SKM-1 (cell line): ENCODE measurements at regions not wholly inside any gene's neighbourhood (a gene's known extent, or its start where the extent isn't known, plus 50 kb on each side); places are given as distances from the start of the nearest gene placed in this dataset.
"Not testable (repeated sequence)": the region's sequence is repeated elsewhere in the genome, so short reads cannot be mapped to it uniquely, and the experiment has no call there.

Experiments
- DNase-seq: peaks from one replicate; lab custom pipeline; 2025; ENCODE audit not compliant: unreplicated experiment; lab: John Stamatoyannopoulos, UW

DNA sequence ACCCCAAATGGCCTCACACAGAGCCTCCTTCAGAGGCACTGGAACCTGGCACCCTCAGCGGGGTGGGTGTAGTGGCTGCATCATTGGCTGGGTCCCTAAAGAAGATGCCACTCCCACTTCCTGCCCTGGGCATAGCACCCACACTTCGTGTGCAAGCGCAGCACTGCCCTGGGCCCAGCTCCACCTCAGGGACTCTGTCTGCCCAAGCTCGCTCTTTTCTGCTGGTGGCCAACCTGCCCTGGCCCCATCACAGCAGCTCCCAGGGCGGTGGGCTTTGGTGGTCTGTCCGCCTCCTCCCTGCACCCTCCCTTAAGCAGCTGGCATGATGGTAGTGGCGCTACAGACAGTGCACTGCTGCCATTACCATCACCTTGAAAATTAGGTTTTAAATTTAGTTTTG is 829.3 kb upstream of the BRINP3 start:
- no peak for DNase-seq

DNA sequence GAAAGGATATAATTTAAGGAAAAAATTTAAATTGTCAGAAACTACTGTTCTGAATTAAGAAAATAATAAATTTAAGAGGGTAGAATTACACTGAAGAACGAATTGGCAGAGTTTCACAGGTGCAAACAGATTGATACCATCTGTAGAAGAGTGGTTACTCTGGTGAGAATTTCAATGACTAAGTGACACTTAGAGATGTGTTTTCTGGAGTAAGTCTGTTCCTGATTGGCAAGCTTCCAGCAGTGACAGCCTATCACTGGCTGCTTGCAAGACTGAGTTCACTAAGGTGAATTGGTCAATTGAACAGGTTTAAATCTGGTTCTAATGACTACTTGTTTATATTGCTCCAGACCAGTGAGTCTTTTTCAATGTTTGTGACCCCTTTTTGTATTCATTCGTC is 838.2 kb upstream of the RGS18 start:
- DNase-seq: no peak

DNA sequence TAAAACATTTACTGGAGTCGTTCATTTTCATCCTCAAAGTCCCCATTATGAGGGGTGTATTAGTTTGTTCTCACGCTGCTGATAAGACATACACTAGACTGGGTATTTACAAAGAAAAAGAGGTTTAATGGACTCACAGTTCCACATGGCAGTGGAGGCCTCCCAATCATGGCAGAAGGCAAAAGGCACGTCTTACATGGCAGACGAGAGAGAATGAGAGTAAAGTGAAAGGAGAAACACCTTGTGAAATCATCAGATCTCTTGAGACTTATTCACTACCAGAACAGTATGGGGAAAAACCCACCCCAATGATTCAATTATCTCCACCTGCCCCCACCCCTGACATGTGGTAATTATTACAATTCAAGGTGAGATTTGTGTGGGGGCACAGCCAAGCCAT is 830.4 kb upstream of the RGS18 start:
- DNase-seq: no peak

DNA sequence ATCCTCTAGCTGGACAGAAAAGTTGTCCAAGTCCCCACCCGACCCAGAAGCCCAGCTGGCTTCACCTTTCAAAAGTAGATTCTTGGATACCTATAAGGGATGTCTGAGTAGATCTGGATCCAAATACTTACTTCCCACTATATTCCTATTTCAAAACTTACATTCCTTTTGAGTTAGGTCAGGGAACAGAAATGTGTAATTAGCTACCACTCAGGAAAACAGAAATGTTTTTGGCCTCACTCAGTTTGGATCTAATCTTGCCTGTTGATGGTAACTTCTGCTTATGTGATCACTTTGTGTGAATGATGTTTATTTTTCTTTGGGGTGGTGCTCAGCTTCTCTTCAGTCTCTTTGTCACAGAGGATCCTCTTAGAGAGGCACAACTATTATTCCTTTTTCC is 814.4 kb upstream of the RGS18 start:
- no peak for DNase-seq

DNA sequence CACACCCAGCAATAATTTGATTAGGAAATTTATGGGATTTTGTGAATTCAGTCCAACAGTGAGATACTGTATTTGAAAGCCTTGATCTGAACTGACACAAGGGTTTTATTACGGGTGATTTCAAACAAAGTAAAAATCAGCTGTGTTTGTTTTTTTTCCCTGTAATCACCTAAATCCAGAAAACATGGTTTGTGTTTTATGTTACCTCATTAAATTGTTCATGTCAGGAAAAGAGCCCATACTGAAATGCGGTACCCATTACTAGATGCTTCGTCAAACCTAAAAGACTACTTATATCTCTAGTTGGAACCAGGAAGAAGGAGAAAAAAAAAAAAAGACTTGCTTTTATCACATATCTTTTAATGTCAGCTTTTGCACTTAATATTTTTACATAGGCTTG is 811.9 kb upstream of the RGS18 start:
- DNase-seq: no peak

DNA sequence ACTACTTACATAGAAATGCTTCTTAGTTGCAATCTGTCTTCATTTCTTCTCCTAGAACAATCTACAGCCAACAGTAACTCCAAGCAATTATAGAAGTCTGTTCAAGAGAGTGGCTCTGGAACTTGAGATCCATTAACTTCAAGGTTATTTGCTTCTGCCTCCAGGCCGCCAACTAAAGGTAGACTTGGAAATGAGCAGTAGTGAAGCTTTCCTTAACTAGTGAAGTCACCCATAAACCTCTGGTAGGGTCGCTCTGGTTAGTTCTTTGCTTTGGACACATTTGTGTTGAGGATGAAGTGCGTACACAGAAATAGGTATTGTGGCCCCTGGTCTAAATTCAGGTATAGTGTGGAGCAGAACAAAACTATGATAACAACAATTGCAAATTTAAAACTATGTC is 809.9 kb upstream of the RGS18 start:
- no peak for DNase-seq

DNA sequence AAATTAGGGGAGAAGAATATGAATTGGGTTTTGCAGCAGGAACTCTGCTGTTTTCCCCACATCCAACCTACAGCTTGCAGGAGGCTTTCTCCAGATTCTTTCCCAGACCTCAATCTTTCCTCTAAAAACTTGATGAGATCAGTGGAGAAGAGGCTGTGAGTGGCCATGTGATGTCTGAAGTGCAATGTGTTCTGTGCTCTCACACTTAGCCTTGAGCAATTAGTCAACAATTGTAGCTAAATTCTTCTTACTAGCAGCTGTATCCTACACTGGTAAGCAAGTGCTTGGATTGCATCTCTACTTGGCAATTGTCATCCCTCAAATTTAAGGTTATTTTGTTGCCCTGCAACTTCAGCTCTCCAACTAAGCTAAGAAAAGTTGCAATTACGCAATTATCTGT is 807.3 kb upstream of the RGS18 start:
- DNase-seq: no peak

DNA sequence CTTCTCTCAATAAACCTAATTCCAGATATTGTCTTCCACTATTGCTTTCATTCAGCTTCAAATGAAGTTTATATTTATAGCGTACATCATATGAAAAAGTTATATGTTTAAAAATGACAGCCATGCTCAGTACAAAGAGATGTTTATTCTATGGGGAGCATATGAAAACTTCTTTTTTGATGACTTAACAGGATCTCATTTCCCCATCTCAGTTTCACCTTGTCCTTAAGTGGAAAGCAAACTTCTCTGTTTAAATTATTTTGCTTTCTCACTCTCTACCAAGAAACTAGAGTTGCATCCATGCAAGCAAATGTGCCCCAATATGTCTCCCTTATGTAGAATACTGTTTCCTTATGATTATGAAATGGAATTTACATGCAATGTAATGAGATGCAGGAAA is 799.5 kb upstream of the RGS18 start:
- no peak for DNase-seq

DNA sequence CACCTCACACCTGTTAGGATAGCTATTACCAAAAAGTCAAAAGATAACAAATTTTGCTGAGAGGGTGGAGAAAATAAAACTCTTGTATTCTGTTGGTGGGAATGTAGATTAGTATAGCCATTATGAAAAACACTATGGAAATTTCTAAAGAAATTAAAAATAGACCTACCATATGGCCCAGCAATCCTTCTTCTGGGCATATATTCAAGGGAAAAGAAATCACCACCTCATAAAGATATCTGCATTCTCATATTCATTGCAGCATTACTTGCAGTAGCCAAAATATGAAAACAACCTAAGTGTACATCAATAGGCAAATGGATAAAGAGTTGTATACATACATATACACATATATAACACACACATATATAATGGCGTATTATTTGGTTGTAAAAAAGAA is 791.6 kb upstream of the RGS18 start:
- no peak for DNase-seq

DNA sequence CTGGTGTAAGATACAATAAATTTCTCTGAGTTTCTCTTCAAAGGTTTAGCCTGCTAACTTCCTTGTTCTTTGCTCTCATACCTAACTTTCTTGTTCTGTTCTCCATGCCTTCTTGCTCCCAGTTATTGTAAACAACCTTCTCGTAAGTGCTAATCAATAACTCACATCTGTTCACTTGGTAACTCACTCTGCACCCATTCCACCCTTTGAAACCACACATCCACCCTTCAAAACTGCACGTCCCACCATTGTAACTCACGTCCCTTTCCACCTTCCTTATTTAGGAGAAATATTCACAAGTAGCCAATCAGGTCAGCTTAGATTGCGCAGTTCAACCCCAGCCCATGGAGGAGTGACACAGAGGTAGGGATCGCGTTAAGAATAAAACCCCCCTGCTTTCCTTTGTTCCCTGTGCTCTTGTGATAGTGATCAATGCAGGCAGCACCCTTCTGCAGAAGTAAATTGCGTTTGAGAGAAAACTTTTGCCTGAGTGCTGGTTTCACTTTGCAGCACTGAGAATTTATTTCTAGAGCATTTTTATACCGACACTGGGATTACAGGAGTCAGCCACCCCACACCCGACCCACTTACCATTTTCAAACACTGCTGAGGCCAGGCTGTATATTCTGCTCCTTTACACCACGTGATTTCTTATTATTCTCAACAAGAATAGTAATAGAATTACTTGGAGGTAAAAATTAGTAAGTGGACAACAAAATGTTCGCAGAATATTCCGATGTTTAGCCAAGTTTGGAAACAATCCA is 789.2 kb upstream of the RGS18 start:
- DNase-seq: no peak

DNA sequence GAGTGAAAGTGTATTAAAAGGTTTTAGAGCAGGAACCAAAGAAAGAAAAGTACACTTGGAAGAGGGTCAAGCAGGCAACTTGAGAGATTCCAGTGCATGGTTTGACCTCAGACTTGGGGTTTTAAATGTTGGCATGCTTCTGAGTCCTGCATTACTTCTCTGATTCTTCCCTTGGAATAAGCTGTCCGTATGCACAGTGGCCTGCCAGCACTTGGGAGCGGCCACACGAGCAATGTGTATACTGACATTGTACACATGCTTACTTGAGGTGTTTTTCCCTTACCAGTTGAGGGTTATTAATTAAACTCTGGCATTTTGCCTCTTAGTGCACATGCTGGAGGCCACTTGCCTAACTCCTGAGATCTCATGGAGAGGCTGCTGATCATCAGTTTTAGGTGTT is 786.6 kb upstream of the RGS18 start:
- no peak for DNase-seq

DNA sequence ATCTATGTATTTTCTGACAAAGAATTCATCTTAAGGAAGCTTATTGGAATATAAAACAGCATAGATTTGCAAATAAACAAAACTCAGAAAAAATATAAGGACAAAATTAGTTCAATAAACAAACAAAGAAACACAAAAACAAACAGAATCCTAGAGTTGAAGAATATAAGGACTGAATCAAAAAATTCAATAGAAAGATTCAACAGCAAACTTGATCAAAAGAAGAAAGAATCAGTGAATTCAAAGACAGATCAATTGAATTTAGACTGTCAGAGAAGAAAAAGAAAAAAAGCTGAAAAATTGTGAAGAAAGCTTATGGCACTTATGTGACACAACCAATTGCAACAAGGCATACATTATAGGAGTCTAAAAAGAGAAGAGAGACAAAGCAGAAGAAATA is 770.0 kb upstream of the RGS18 start:
- no peak for DNase-seq

DNA sequence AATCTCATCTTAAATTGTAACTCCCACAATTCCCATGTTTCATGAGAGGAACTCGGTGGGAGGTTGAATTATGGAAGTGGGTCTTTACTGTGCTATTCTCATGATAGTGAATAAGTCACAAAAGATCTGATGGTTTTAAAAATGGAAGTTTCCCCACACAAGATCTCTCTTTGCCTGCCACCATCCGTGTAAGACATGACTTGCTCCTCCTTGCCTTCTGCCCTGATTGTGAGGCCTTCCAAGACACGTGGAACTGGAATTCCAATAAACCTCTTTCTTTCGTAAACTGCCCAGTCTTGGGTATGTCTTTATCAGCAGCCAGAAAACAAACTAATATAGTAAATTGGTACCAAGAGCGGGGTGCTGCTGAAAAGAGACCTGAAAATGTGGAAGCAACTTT is 761.6 kb upstream of the RGS18 start:
- DNase-seq: no peak

DNA sequence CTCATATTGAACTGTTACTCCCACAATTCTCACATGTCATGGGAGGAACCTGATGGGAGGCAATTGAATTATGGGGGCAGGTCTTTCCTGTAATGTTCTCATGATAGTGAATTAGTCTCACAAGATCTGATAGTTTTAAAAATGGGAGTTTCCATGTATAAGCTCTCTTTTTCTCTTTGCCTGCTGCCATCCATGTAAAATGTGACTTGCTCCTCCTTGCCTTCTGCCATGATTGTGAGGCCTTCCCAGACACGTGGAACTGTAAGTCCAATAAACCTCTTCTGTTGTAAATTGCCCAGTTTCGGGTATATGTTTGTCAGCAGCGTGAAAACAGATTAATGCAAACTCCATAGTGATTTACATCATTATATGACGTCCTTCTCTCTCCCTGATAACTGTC is 759.7 kb upstream of the RGS18 start:
- no peak for DNase-seq

DNA sequence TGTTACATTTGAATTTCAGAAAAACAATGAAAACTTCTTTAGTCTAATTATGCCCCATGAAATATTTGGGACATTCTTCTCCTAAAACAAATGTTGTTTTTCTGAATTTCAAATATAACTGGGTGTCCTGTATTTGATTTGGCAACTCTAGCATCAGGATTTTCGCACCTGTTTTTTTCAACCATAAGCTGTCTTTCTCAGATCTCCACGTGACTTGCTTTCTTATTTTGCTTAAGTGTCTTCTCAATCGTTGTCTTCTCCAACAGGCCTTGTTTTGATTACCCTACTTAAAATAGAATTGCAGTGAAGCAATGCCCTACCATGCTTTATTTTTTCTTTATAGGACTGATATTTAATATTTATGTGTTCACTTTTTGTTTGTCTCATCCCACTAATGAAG is 752.8 kb upstream of the RGS18 start:
- DNase-seq: no peak

DNA sequence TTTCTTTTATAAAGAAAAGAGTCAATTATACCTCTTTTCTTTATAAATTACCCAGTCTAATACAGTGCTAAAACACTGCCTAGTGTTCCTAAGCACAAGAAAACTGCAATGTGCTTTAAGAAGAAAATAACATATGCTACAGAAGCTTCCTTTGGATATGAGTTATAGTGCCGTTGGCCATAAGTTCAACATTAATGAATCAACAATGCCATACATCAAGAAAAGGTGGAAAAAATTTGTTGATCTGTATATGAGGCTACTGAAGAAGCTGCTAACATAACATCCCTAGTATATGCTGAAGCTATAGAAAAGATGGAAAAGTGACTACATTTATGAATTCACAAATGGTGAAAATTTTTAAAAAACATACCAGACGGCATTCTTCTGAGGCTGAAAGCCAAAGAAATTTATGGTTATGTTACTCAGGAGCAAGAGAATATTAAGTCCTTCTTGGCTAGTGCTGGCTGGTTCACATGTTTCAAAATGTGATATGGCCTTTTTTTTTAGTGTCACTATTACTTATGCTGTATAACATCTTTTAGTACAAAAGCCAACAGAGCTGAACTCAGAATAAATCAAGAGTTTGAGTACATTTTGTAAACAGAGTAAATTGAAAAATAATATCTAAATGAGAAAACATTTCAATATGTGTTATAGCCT is 743.2 kb upstream of the RGS18 start:
- no peak for DNase-seq

DNA sequence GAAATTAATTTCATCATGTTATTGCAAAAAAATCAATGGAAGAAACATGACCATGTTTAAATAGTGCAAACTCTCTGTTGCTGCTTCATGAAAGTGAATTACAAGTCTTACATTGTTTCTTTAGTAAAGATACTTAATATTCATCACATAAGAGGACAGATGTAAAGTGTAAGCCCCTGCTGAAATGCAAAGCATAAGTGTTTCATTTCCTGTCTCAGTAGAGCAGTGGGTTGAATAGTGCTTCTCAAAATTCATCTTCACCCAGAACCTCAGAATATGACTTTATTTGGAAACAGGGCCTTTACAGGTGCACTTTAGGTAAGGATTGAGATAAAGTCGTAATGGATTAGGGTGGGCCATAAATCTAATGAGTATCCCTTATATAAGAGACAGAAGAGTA is 738.4 kb upstream of the RGS18 start:
- DNase-seq: no peak

DNA sequence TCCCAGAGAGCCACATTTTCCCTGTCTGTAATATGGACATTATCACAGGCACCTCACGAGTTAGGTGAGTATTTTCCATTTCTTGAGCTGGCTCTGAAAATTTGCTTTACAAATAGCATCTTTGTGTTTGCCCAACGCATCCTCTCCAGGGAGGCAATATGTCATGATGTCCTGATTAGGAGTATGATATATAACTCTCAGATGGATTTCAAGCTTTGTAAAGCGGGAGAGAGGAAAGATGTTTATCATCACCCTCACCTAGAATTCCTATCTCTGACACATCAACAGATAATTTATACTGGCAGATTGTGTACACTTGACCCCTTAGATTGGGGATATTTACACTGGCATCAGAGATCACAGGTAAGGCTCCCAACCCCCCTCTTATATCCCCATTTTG is 730.7 kb upstream of the RGS18 start:
- no peak for DNase-seq

DNA sequence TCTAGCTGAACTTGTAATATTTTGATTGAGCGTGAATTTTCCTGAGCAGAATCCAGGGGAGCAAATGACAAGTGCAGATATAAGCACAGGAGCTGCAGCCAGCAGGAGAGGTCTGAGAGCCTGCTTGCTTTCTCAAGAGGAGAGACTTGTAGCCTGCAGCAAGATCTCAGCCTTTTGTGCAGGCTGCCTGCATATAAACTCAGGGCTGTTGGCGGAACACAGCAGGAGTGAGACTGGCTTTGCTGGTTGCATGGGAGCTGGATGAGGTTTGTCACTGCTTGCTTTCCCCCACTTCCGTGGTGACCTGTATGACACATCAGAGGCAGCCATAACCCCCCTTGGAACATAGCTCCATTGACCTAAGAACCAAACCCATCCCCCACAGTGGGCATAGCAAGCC is 725.4 kb upstream of the RGS18 start:
- no peak for DNase-seq

DNA sequence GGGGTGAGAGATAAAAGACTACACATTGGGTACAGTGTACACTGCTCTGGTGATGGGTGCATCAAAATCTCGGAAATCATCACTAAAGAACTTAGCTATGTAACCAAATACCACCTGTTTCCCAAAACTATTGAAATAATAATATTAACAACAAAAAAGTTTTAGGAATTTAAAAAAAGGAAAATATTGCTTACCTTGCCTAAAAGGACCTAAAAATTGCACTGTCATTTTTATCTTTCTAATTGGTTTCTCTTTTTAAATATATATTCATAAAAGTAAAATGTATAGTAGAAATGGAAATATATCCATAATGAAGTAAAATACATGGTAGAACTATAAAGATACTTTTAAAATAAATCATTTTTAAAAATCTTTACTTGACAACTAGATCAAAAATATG is 719.3 kb upstream of the RGS18 start:
- DNase-seq: no peak

DNA sequence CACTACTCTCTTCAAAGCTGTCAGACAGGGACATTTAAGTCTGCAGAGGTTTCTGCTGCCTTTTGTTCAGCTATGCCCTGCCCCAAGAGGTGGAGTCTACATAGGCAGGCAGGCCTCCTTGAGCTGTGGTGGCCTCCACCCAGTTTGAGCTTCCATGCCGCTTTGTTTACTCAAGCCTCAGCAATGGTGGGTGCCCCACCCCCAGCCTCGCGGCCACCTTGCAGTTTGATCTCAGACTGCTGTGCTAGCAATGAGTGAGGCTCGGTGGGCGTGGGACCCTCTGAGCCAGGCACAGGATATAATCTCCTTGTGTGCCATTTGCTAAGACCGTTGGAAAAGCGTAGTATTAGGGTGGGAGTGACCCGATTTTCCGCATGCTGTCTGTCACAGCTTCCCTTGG is 710.0 kb upstream of the RGS18 start:
- DNase-seq: not testable (repeated sequence)

DNA sequence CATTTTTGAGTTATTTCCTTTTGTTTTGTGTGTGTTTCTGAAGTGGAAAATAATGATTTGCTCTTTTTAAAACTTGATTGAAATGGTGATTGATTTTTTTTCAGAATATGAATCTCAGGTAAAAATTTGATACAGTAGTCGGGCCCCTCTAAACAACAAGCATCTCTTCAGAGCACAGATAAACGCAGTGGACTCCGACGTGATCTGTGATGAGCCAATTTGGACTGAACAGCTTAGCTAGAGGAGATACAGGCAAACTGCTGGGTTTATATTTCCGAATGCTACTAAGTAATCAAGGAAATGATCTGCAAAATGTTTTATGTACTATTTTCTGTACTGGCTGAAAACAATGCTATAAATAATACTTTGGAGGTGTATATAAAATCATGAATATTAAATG is 705.7 kb upstream of the RGS18 start:
- DNase-seq: no peak

DNA sequence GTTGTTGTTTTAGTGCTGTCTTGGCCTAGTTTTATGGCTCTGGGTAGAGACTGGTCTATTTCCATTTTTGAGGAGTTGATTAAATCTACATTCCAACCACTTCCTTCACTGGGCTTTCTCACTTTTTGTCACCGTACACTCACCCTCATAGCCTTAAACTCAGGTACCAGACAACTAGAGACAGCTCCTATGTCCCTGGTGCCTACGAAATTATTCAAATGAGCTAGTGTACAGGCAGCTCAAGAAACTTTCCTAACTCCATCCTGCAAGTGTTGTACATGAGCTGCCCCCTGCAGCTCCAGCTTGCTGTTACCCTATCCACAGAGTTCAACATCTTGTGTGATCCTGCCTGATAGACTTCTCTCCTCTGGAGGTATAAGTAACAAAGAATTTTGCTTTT is 704.8 kb upstream of the RGS18 start:
- no peak for DNase-seq
